ENCODE measurements at regions not wholly inside any gene's neighbourhood (a gene's known extent, or its start where the extent isn't known, plus 50 kb on each side); places are given as distances from the start of the nearest gene placed in this dataset.

DNA sequence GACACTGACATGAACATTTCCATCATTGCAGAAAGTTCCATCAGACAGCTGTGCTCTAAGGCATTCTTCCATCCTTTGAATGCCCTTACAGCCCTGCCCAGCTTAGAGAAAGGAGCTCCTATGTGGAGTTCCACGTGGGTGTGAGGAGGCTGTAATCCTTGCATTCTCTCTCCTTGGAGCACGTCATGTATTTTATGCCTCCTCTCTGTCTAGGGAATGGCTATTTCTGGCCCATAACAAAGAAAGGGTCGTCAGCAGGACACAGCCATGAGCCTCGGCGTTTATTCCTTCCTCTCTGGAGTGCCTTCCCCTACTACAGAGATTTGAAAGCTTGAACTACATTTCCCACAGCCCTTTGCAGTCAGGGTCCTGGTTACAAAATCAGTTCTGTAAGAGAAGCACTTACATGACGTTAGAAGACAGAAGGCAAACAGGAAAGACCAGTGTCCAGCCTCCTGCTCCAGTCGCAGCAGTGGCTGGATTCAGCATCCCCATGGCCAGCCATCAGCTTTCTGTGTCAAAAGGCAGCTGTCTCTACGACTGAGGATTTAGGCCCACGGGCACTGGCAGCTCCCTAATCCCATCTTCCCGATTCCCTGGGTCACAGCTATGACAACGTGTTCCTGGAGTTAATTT is 234.9 kb downstream of the TFCP2L1 start:
- DNase-seq (ENCODE audit: low spot score), result no peak
- peak; percentile 49 for ATAC-seq
- Mint-ChIP-seq H3K27me3 (ENCODE audit: low read depth) (peaks cover 21% of the 10 kb centered on the region), H3K4me3 (no peak overlapping the region), H3K9me3 (peaks cover 18% of the 10 kb centered on the region), H3K36me3 (no peaks in the 10 kb centered on the region), H3K27ac (no peak overlapping the region), H3K4me1 (no peaks in the 10 kb centered on the region)
- ChIA-PET CTCF (interaction anchor here (0.9 to 2.1 kb wide), 6 partner anchors 22 to 369 kb away, joined by 3 to 7 read pairs (median 4); no protein-coding TSS in a partner anchor), POLR2A (interaction anchor here (2.4 kb wide), 1 partner anchor 25 kb away, joined by 9 read pairs; no protein-coding TSS in a partner anchor)
- TF ChIP-seq ZNF219 (CRISPR knock-in tag; IDR thresholded peaks at IDR 0.05; ENCODE audit: borderline replicate concordance), result no peak
- TF ChIP-seq IRF2 (CRISPR knock-in tag; IDR thresholded peaks at IDR 0.05; ENCODE audit: borderline replicate concordance, low read depth), result no peak
- TF ChIP-seq, protein P1, sequence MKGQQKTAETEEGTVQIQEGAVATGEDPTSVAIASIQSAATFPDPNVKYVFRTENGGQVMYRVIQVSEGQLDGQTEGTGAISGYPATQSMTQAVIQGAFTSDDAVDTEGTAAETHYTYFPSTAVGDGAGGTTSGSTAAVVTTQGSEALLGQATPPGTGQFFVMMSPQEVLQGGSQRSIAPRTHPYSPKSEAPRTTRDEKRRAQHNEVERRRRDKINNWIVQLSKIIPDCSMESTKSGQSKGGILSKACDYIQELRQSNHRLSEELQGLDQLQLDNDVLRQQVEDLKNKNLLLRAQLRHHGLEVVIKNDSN (CRISPR knock-in tag; IDR thresholded peaks at IDR 0.05), result no peak
- TF ChIP-seq GABPB1 (CRISPR knock-in tag; IDR thresholded peaks at IDR 0.05), result no peak

DNA sequence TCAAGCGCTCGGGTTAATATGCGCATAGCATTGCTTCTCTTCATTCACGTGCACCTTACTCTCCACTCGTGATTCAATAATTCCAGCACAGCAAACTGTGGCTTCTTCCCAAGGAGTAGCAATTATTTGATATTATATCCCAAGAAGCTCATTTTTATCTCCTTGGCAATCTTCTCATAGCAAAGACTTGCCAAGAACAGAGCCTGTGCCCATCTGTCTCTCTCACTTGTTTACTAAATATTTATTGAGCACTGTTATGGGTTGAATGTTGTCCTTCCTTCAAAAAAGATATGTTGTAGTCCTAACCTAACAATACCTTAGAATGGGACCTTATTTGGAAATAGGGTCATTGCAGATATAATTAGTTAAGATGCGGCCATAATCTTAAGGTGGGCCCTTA is 233.7 kb downstream of the TFCP2L1 start:
- no peak overlapping the region for H3K27ac Mint-ChIP-seq
- ChIA-PET POLR2A (interaction anchor here (2.4 kb wide), 1 partner anchor 24 kb away, joined by 9 read pairs; no protein-coding TSS in a partner anchor), CTCF (interaction anchor here (1.5 to 2.1 kb wide), 2 partner anchors 13 to 356 kb away, joined by 3 to 7 read pairs; no protein-coding TSS in a partner anchor)
- H3K4me1 Mint-ChIP-seq, result no peaks in the 10 kb centered on the region
- TF ChIP-seq, protein P2, sequence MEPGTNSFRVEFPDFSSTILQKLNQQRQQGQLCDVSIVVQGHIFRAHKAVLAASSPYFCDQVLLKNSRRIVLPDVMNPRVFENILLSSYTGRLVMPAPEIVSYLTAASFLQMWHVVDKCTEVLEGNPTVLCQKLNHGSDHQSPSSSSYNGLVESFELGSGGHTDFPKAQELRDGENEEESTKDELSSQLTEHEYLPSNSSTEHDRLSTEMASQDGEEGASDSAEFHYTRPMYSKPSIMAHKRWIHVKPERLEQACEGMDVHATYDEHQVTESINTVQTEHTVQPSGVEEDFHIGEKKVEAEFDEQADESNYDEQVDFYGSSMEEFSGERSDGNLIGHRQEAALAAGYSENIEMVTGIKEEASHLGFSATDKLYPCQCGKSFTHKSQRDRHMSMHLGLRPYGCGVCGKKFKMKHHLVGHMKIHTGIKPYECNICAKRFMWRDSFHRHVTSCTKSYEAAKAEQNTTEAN (CRISPR knock-in tag; IDR thresholded peaks at IDR 0.05), result no peak
- TF ChIP-seq ZNF219 (CRISPR knock-in tag; IDR thresholded peaks at IDR 0.05; ENCODE audit: borderline replicate concordance) (no peak), RORB (CRISPR knock-in tag; IDR thresholded peaks at IDR 0.05) (no peak), NFE2L1 (CRISPR knock-in tag; IDR thresholded peaks at IDR 0.05) (no peak), SP1 (CRISPR knock-in tag; conservative IDR thresholded peaks at IDR 0.05) (no peak), NR2C2 (CRISPR knock-in tag; IDR thresholded peaks at IDR 0.05) (no peak), MYBL2 (CRISPR knock-in tag; IDR thresholded peaks at IDR 0.05) (no peak), ETV6 (CRISPR knock-in tag; IDR thresholded peaks at IDR 0.05) (no peak), IRF2 (CRISPR knock-in tag; IDR thresholded peaks at IDR 0.05; ENCODE audit: borderline replicate concordance, low read depth) (no peak)
- TF ChIP-seq, protein P1 (CRISPR knock-in tag; IDR thresholded peaks at IDR 0.05), result no peak
- TF ChIP-seq, protein P3, sequence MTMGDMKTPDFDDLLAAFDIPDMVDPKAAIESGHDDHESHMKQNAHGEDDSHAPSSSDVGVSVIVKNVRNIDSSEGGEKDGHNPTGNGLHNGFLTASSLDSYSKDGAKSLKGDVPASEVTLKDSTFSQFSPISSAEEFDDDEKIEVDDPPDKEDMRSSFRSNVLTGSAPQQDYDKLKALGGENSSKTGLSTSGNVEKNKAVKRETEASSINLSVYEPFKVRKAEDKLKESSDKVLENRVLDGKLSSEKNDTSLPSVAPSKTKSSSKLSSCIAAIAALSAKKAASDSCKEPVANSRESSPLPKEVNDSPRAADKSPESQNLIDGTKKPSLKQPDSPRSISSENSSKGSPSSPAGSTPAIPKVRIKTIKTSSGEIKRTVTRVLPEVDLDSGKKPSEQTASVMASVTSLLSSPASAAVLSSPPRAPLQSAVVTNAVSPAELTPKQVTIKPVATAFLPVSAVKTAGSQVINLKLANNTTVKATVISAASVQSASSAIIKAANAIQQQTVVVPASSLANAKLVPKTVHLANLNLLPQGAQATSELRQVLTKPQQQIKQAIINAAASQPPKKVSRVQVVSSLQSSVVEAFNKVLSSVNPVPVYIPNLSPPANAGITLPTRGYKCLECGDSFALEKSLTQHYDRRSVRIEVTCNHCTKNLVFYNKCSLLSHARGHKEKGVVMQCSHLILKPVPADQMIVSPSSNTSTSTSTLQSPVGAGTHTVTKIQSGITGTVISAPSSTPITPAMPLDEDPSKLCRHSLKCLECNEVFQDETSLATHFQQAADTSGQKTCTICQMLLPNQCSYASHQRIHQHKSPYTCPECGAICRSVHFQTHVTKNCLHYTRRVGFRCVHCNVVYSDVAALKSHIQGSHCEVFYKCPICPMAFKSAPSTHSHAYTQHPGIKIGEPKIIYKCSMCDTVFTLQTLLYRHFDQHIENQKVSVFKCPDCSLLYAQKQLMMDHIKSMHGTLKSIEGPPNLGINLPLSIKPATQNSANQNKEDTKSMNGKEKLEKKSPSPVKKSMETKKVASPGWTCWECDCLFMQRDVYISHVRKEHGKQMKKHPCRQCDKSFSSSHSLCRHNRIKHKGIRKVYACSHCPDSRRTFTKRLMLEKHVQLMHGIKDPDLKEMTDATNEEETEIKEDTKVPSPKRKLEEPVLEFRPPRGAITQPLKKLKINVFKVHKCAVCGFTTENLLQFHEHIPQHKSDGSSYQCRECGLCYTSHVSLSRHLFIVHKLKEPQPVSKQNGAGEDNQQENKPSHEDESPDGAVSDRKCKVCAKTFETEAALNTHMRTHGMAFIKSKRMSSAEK (CRISPR knock-in tag; IDR thresholded peaks at IDR 0.05; ENCODE audit: borderline replicate concordance), result no peak
- TF ChIP-seq, protein P4, sequence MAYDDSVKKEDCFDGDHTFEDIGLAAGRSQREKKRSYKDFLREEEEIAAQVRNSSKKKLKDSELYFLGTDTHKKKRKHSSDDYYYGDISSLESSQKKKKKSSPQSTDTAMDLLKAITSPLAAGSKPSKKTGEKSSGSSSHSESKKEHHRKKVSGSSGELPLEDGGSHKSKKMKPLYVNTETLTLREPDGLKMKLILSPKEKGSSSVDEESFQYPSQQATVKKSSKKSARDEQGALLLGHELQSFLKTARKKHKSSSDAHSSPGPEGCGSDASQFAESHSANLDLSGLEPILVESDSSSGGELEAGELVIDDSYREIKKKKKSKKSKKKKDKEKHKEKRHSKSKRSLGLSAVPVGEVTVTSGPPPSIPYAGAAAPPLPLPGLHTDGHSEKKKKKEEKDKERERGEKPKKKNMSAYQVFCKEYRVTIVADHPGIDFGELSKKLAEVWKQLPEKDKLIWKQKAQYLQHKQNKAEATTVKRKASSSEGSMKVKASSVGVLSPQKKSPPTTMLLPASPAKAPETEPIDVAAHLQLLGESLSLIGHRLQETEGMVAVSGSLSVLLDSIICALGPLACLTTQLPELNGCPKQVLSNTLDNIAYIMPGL (CRISPR knock-in tag; IDR thresholded peaks at IDR 0.05), result no peak
- TF ChIP-seq, protein P5, sequence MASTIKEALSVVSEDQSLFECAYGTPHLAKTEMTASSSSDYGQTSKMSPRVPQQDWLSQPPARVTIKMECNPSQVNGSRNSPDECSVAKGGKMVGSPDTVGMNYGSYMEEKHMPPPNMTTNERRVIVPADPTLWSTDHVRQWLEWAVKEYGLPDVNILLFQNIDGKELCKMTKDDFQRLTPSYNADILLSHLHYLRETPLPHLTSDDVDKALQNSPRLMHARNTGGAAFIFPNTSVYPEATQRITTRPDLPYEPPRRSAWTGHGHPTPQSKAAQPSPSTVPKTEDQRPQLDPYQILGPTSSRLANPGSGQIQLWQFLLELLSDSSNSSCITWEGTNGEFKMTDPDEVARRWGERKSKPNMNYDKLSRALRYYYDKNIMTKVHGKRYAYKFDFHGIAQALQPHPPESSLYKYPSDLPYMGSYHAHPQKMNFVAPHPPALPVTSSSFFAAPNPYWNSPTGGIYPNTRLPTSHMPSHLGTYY (CRISPR knock-in tag; IDR thresholded peaks at IDR 0.05), result no peak
- TF ChIP-seq, protein P6, sequence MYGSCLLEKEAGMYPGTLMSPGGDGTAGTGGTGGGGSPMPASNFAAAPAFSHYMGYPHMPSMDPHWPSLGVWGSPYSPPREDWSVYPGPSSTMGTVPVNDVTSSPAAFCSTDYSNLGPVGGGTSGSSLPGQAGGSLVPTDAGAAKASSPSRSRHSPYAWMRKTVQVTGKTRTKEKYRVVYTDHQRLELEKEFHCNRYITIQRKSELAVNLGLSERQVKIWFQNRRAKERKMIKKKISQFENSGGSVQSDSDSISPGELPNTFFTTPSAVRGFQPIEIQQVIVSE (CRISPR knock-in tag; IDR thresholded peaks at IDR 0.05; ENCODE audit: borderline replicate concordance), result no peak
- TF ChIP-seq, protein P7, sequence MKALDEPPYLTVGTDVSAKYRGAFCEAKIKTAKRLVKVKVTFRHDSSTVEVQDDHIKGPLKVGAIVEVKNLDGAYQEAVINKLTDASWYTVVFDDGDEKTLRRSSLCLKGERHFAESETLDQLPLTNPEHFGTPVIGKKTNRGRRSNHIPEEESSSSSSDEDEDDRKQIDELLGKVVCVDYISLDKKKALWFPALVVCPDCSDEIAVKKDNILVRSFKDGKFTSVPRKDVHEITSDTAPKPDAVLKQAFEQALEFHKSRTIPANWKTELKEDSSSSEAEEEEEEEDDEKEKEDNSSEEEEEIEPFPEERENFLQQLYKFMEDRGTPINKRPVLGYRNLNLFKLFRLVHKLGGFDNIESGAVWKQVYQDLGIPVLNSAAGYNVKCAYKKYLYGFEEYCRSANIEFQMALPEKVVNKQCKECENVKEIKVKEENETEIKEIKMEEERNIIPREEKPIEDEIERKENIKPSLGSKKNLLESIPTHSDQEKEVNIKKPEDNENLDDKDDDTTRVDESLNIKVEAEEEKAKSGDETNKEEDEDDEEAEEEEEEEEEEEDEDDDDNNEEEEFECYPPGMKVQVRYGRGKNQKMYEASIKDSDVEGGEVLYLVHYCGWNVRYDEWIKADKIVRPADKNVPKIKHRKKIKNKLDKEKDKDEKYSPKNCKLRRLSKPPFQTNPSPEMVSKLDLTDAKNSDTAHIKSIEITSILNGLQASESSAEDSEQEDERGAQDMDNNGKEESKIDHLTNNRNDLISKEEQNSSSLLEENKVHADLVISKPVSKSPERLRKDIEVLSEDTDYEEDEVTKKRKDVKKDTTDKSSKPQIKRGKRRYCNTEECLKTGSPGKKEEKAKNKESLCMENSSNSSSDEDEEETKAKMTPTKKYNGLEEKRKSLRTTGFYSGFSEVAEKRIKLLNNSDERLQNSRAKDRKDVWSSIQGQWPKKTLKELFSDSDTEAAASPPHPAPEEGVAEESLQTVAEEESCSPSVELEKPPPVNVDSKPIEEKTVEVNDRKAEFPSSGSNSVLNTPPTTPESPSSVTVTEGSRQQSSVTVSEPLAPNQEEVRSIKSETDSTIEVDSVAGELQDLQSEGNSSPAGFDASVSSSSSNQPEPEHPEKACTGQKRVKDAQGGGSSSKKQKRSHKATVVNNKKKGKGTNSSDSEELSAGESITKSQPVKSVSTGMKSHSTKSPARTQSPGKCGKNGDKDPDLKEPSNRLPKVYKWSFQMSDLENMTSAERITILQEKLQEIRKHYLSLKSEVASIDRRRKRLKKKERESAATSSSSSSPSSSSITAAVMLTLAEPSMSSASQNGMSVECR (CRISPR knock-in tag; IDR thresholded peaks at IDR 0.05; ENCODE audit: borderline replicate concordance), result no peak
- H3K4me3 Mint-ChIP-seq, result no peak overlapping the region
- H3K27me3 Mint-ChIP-seq (ENCODE audit: low read depth), result peaks cover 22% of the 10 kb centered on the region
- DNase-seq (ENCODE audit: low spot score), result no peak
- H3K36me3 Mint-ChIP-seq, result no peaks in the 10 kb centered on the region
- no peak for ATAC-seq
- H3K9me3 Mint-ChIP-seq, result peaks cover 18% of the 10 kb centered on the region
